NCI-H1930 (cell line): ENCODE measurements at regions not wholly inside any gene's neighbourhood (a gene's known extent, or its start where the extent isn't known, plus 50 kb on each side); places are given as distances from the start of the nearest gene placed in this dataset.
"Not testable (repeated sequence)": the region's sequence is repeated elsewhere in the genome, so short reads cannot be mapped to it uniquely, and the experiment has no call there.

Experiments
- DNase-seq, 2 experiments: peaks; one replicate each; lab custom pipeline; 2025; lab: John Stamatoyannopoulos, UW

GRCh38 chr10:8280946-8281345, 226.5 kb downstream of the GATA3 start:
- DNase-seq, result no peak

- DNase-seq, result no peak
These were observed 227.9 kb downstream of the GATA3 start for GRCh38 chr10:8282340-8282739.

- DNase-seq, result no peak
These were observed 228.8 kb downstream of the GATA3 start for GRCh38 chr10:8283166-8283905.

- no peak for DNase-seq
These were observed 229.5 kb downstream of the GATA3 start for GRCh38 chr10:8283986-8284385.

- not testable (repeated sequence) for DNase-seq
These were observed 231.5 kb downstream of the GATA3 start for GRCh38 chr10:8285970-8286369.

- no peak for DNase-seq
These were observed 234.1 kb downstream of the GATA3 start for GRCh38 chr10:8288600-8288999.

GRCh38 chr10:8289186-8289924, 234.9 kb downstream of the GATA3 start:
- DNase-seq, result no peak

- DNase-seq, result no peak
These were observed 240.3 kb downstream of the GATA3 start for GRCh38 chr10:8294779-8295178.

- no peak for DNase-seq
These were observed 240.8 kb downstream of the GATA3 start for GRCh38 chr10:8295311-8295710.

- no peak for DNase-seq
These were observed 241.7 kb downstream of the GATA3 start for GRCh38 chr10:8296090-8296733.

- no peak for DNase-seq
These were observed 242.2 kb downstream of the GATA3 start for GRCh38 chr10:8296734-8297101.

- no peak for DNase-seq
These were observed 242.6 kb downstream of the GATA3 start for GRCh38 chr10:8297107-8297506.

- no peak for DNase-seq
These were observed 243.5 kb downstream of the GATA3 start for GRCh38 chr10:8297959-8298358.

- DNase-seq, result no peak
These were observed 244.5 kb downstream of the GATA3 start for GRCh38 chr10:8298896-8299570.

- DNase-seq, result no peak
These were observed 246.4 kb downstream of the GATA3 start for GRCh38 chr10:8300925-8301324.

GRCh38 chr10:8301333-8301732, 246.8 kb downstream of the GATA3 start:
- DNase-seq, result no peak

GRCh38 chr10:8301831-8302230, 247.3 kb downstream of the GATA3 start:
- no peak for DNase-seq

GRCh38 chr10:8302565-8302964, 248.1 kb downstream of the GATA3 start:
- no peak for DNase-seq

GRCh38 chr10:8304861-8305260, 250.4 kb downstream of the GATA3 start:
- DNase-seq, result no peak

- no peak for DNase-seq
These were observed 251.6 kb downstream of the GATA3 start for GRCh38 chr10:8305876-8306652.

GRCh38 chr10:8306685-8307364, 252.3 kb downstream of the GATA3 start:
- no peak for DNase-seq
